Hepatocyte (in vitro differentiated cells): ENCODE measurements at regions not wholly inside any gene's neighbourhood (a gene's known extent, or its start where the extent isn't known, plus 50 kb on each side); places are given as distances from the start of the nearest gene placed in this dataset.

ENCODE experiments used
- EZH2 ChIP-seq: fragments of 200-600 bp; sonication (generic); IDR thresholded peaks from 2 replicates; pipeline ENCODE4 v1.6.1; 2016; ENCODE audit warnings: antibody characterized with exemption, mild to moderate bottlenecking, borderline replicate concordance
- TF ChIP-seq, protein P1 (sequence below): fragments of 200-600 bp; sonication (generic); IDR thresholded peaks from 2 replicates; pipeline ENCODE4 v1.5.1; 2016; ENCODE audit warnings: antibody characterized with exemption, mild to moderate bottlenecking; ENCODE audit not compliant: poor library complexity

DNA sequence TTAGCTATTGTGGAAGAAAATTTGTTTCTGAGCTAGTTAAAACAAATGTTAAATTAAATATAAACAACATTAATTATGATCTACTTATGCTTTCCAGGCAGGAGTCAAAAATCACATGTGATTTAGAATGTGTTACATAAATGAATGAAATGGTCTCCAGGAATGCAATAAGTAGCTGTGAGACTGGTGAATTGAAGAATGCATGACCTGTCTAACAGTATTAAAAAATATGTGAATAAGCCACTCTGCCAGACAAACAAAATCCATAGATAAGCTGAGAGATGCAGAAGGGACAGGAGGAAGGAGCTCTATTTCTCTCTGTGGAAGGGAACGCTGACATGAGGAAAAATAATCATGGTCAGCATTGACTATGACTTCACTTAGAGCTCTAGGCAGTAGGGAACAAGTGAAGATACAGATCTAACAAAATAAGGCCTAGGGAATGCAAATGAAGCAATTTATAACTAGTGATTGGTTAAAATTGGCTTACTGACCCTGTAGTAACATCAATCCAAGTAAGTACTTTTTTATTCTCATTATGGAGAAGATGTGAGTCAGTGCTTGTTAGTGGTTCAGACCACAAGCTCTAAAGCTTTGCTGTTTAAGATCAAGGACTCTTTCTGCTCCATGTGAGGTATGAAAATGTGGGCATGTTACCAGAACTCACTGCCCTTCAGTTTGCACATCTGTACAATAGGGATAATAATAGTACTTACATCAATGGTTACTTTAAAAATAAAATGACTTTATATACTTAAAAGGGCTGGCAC lies 432.6 kb downstream of the MMUT start:
- no peak for TF ChIP-seq EZH2
- TF ChIP-seq, protein P1, sequence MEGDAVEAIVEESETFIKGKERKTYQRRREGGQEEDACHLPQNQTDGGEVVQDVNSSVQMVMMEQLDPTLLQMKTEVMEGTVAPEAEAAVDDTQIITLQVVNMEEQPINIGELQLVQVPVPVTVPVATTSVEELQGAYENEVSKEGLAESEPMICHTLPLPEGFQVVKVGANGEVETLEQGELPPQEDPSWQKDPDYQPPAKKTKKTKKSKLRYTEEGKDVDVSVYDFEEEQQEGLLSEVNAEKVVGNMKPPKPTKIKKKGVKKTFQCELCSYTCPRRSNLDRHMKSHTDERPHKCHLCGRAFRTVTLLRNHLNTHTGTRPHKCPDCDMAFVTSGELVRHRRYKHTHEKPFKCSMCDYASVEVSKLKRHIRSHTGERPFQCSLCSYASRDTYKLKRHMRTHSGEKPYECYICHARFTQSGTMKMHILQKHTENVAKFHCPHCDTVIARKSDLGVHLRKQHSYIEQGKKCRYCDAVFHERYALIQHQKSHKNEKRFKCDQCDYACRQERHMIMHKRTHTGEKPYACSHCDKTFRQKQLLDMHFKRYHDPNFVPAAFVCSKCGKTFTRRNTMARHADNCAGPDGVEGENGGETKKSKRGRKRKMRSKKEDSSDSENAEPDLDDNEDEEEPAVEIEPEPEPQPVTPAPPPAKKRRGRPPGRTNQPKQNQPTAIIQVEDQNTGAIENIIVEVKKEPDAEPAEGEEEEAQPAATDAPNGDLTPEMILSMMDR, result no peak
